Thyroid gland (tissue), 4 donors: ENCODE measurements at regions not wholly inside any gene's neighbourhood (a gene's known extent, or its start where the extent isn't known, plus 50 kb on each side); places are given as distances from the start of the nearest gene placed in this dataset.

Experiments
- DNase-seq, 2 donors: peaks; one replicate each; pipeline ENCODE4 v3.0.0-alpha.2; 2019
- H3K27ac ChIP-seq, 3 donors: fragments of 200-600 bp; sonication (generic); 1 replicate in 2 of 3; 2 replicates in 1 of 3; pipeline ENCODE4 v1.5.1; 2016 to 2019; ENCODE audit warnings: mild to moderate bottlenecking in 1 of 3, moderate library complexity in 1 of 3
- H3K27me3 ChIP-seq: fragments of 200-600 bp; sonication (generic); one replicate; pipeline ENCODE4 v1.5.1; 2019
- H3K36me3 ChIP-seq, 2 donors: fragments of 200-600 bp; sonication (generic); one replicate each; pipeline ENCODE4 v1.5.1; 2016 to 2019
- H3K4me1 ChIP-seq, 2 donors: fragments of 200-600 bp; sonication (generic); one replicate each; pipeline ENCODE4 v1.5.1; 2017 to 2019
- H3K4me3 ChIP-seq, 3 donors: fragments of 200-600 bp; sonication (generic); replicated peaks in 1 of 3; 1 replicate in 2 of 3; 2 replicates in 1 of 3; pipeline ENCODE4 v1.5.1; 2016; ENCODE audit warnings: mild to moderate bottlenecking in 1 of 3
- H3K9me3 ChIP-seq: fragments of 200-600 bp; sonication (generic); one replicate; pipeline ENCODE4 v1.5.1; 2017
- CTCF ChIP-seq, 6 experiments: fragments of 200-600 bp in 3 of 6; fragments of 450-650 bp in 3 of 6; sonication (generic) in 3 of 6; IDR thresholded peaks; one replicate each; pipeline ENCODE4 v1.5.1; 2016 to 2019; ENCODE audit warnings: antibody characterized with exemption in 6 of 6, mild to moderate bottlenecking in 2 of 6, inconsistent platforms in 1 of 6, moderate library complexity in 1 of 6
- POLR2A ChIP-seq, 2 donors: fragments of 450-650 bp; IDR thresholded peaks; one replicate each; pipeline ENCODE4 v1.6.1; 2017; ENCODE audit warnings: antibody characterized with exemption in 2 of 2, mild to moderate bottlenecking in 2 of 2, moderate library complexity in 1 of 2
- WGBS, 2 donors: methylation state at CpG; one replicate each; pipeline ENCODE4 v1.1.5; 2017; 5-methylcytosine and 5-hydroxymethylcytosine counted together
- intact Hi-C: fragments of 100-400 bp; cut with DNase I; formaldehyde crosslinking; loops from one replicate; pipeline ENCODE4 v1.15.1; 2023

- H3K4me1 ChIP-seq = no peaks in the 10 kb centered on the region
- H3K4me3 ChIP-seq = no peak overlapping the region
- H3K36me3 ChIP-seq = no peaks in the 10 kb centered on the region
- intact Hi-C loops = no loop called here
- no peak for DNase-seq
- H3K27ac ChIP-seq = no peak overlapping the region
- no peaks in the 10 kb centered on the region for H3K9me3 ChIP-seq
- 89% methylated on average over 6 of the region's 6 CpGs for WGBS, 2 donors
- H3K27me3 ChIP-seq = no peaks in the 10 kb centered on the region
- TF ChIP-seq POLR2A (IDR thresholded peaks at IDR 0.05) (no peak), CTCF (IDR thresholded peaks at IDR 0.05) (no peak)
Measured at GRCh38 chr9:126750941-126751725, 53.7 kb upstream of the ZBTB43 start.

GRCh38 chr9:126752376-126752775 is 52.5 kb upstream of the ZBTB43 start:
- Histone ChIP-seq H3K27ac (no peak overlapping the region), H3K4me1 (no peaks in the 10 kb centered on the region), H3K4me3 (no peak overlapping the region), H3K9me3 (no peaks in the 10 kb centered on the region), H3K36me3 (no peaks in the 10 kb centered on the region), H3K27me3 (no peaks in the 10 kb centered on the region)
- DNase-seq = peak in 1 of 2 donors; percentile 2
- intact Hi-C loops = no loop called here
- 51 to 58% methylated on average over 4 of the region's 4 CpGs for WGBS, 2 donors
- TF ChIP-seq CTCF (IDR thresholded peaks at IDR 0.05) = no peak
- TF ChIP-seq POLR2A (IDR thresholded peaks at IDR 0.05) = no peak

- Histone ChIP-seq H3K4me1 (no peaks in the 10 kb centered on the region), H3K27ac (no peak overlapping the region), H3K4me3 (no peak overlapping the region), H3K9me3 (no peaks in the 10 kb centered on the region), H3K36me3 (no peaks in the 10 kb centered on the region), H3K27me3 (no peaks in the 10 kb centered on the region)
- intact Hi-C loops = no loop called here
- DNase-seq = no peak
- TF ChIP-seq POLR2A (IDR thresholded peaks at IDR 0.05) = no peak
- no peak for TF ChIP-seq CTCF (IDR thresholded peaks at IDR 0.05)
- 93% methylated on average over 8 to 10 of the region's 10 CpGs for WGBS, 2 donors
Measured at GRCh38 chr9:126752881-126753670, 51.8 kb upstream of the ZBTB43 start.

GRCh38 chr9:126754436-126755316 is 50.2 kb upstream of the ZBTB43 start:
- Histone ChIP-seq H3K4me3 (no peak overlapping the region), H3K27me3 (no peaks in the 10 kb centered on the region), H3K27ac (no peak overlapping the region), H3K9me3 (no peaks in the 10 kb centered on the region), H3K4me1 (no peaks in the 10 kb centered on the region), H3K36me3 (no peaks in the 10 kb centered on the region)
- TF ChIP-seq POLR2A (IDR thresholded peaks at IDR 0.05) (no peak), CTCF (IDR thresholded peaks at IDR 0.05) (no peak)
- intact Hi-C loops = no loop called here
- 86 to 88% methylated on average over 19 of the region's 19 CpGs for WGBS, 2 donors
- DNase-seq = no peak
